HG03175 (cell line): ENCODE measurements at regions not wholly inside any gene's neighbourhood (a gene's known extent, or its start where the extent isn't known, plus 50 kb on each side); places are given as distances from the start of the nearest gene placed in this dataset.
"Not testable (repeated sequence)": the region's sequence is repeated elsewhere in the genome, so short reads cannot be mapped to it uniquely, and the experiment has no call there.

ENCODE experiments used
- ATAC-seq: cut with Tn5 transposase; IDR thresholded peaks from one replicate; pipeline ENCODE4 v1.9.1; 2021; ENCODE audit warnings: mild to moderate bottlenecking, moderate library complexity; ENCODE audit not compliant: unreplicated experiment

GRCh38 chr14:88929656-88930436, 105.4 kb downstream of the TTC8 start:
- ATAC-seq = no peak

- ATAC-seq = no peak
Measured at GRCh38 chr14:88931321-88932110, 107.1 kb downstream of the TTC8 start.

GRCh38 chr14:88933191-88933590, 108.7 kb downstream of the TTC8 start:
- ATAC-seq = no peak

GRCh38 chr14:88934351-88934806, 109.9 kb downstream of the TTC8 start:
- ATAC-seq = no peak

GRCh38 chr14:88935083-88935482, 110.6 kb downstream of the TTC8 start:
- ATAC-seq = no peak

GRCh38 chr14:88937706-88938105, 113.3 kb downstream of the TTC8 start:
- no peak for ATAC-seq

GRCh38 chr14:88940671-88941070, 116.2 kb downstream of the TTC8 start:
- ATAC-seq = no peak

- no peak for ATAC-seq
Measured at GRCh38 chr14:88941414-88941813, 117.0 kb downstream of the TTC8 start.

GRCh38 chr14:88947646-88948598, 123.5 kb downstream of the TTC8 start:
- ATAC-seq = no peak

GRCh38 chr14:88950069-88950468, 125.6 kb downstream of the TTC8 start:
- no peak for ATAC-seq

GRCh38 chr14:88951370-88951769, 126.9 kb downstream of the TTC8 start:
- ATAC-seq = no peak

- no peak for ATAC-seq
Measured at GRCh38 chr14:88952901-88953300, 128.4 kb downstream of the TTC8 start.

- no peak for ATAC-seq
Measured at GRCh38 chr14:88955455-88955854, 131.0 kb downstream of the TTC8 start.

- ATAC-seq = no peak
Measured at GRCh38 chr14:88960496-88960895, 136.0 kb downstream of the TTC8 start.

- ATAC-seq = no peak
Measured at GRCh38 chr14:88961214-88961613, 136.8 kb downstream of the TTC8 start.

- no peak for ATAC-seq
Measured at GRCh38 chr14:88962356-88962755, 137.9 kb downstream of the TTC8 start.

- ATAC-seq = no peak
Measured at GRCh38 chr14:88967299-88967698, 142.8 kb downstream of the TTC8 start.

GRCh38 chr14:88975043-88975830, 150.8 kb downstream of the TTC8 start:
- ATAC-seq = no peak

- no peak for ATAC-seq
Measured at GRCh38 chr14:88975926-88976325, 151.5 kb downstream of the TTC8 start.

- ATAC-seq = not testable (repeated sequence)
Measured at GRCh38 chr14:88980907-88981306, 156.5 kb downstream of the TTC8 start.
